RWPE2 (cell line): ENCODE measurements at regions not wholly inside any gene's neighbourhood (a gene's known extent, or its start where the extent isn't known, plus 50 kb on each side); places are given as distances from the start of the nearest gene placed in this dataset.
A peak's percentile ranks its signal among the peaks of the same experiment; 100 is the strongest.
"Not testable (repeated sequence)": the region's sequence is repeated elsewhere in the genome, so short reads cannot be mapped to it uniquely, and the experiment has no call there.

Source experiments
- ATAC-seq: fragments of 200-7000 bp; cut with Tn5 transposase; 3 replicates; pipeline ENCODE4 v1.9.1; 2021; ENCODE audit warnings: low read depth
- DNase-seq: peaks from one replicate; pipeline ENCODE4 v3.0.0-alpha.2; 2020; ENCODE audit warnings: low spot score
- H3K27ac ChIP-seq: fragments of 450-650 bp; 2 replicates; pipeline ENCODE4 v1.5.1; 2017; ENCODE audit warnings: mild to moderate bottlenecking; ENCODE audit not compliant: poor library complexity, severe bottlenecking
- H3K27me3 ChIP-seq: fragments of 250-450 bp; sonication (Bioruptor Pico); 2 replicates; pipeline ENCODE4 v1.5.1; 2021; ENCODE audit warnings: mild to moderate bottlenecking, moderate library complexity; ENCODE audit not compliant: insufficient read depth, poor library complexity, severe bottlenecking
- H3K36me3 ChIP-seq: fragments of 250-450 bp; sonication (Bioruptor Pico); 2 replicates; pipeline ENCODE4 v1.5.1; 2020; ENCODE audit warnings: low read depth, mild to moderate bottlenecking, moderate library complexity
- H3K4me1 ChIP-seq: fragments of 250-450 bp; sonication (Bioruptor Pico); 2 replicates; pipeline ENCODE4 v1.5.1; 2021; ENCODE audit warnings: mild to moderate bottlenecking, moderate library complexity; ENCODE audit not compliant: insufficient read depth, poor library complexity, severe bottlenecking
- H3K4me3 ChIP-seq: fragments of 250-450 bp; sonication (Bioruptor Pico); 2 replicates; pipeline ENCODE4 v1.5.1; 2021; ENCODE audit warnings: mild to moderate bottlenecking, moderate library complexity; ENCODE audit not compliant: severe bottlenecking
- H3K9me3 ChIP-seq: fragments of 250-450 bp; sonication (Bioruptor Pico); 2 replicates; pipeline ENCODE4 v1.5.1; 2021; ENCODE audit warnings: mild to moderate bottlenecking, moderate library complexity; ENCODE audit not compliant: severe bottlenecking
- TF ChIP-seq, protein P1 (sequence below): fragments of 450-650 bp; IDR thresholded peaks from one replicate; pipeline ENCODE4 v1.5.1; 2017; ENCODE audit warnings: mild to moderate bottlenecking, moderate library complexity; ENCODE audit not compliant: poor library complexity, severe bottlenecking

DNA sequence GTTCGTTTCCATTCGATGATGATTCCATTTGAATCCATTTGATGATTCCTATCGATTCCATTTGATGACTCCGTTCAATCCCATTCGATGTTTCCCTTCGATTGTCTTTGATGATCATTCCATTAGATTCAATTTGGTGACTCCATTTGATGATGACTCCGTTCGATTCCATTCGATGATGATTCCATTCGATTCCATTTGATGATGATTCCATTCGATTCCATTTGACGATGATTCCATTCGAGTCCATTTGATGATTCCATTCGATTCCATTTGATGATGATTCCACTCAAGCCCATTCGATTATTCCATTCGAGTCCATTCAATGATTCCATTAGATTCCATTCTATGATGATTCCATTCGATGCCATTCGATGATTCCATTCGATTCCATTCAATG lies 2730.6 kb downstream of the RPIA start:
- H3K27me3 ChIP-seq, H3K4me1 ChIP-seq, H3K4me3 ChIP-seq, H3K27ac ChIP-seq, H3K36me3 ChIP-seq, H3K9me3 ChIP-seq, ATAC-seq, DNase-seq: not testable (repeated sequence)

DNA sequence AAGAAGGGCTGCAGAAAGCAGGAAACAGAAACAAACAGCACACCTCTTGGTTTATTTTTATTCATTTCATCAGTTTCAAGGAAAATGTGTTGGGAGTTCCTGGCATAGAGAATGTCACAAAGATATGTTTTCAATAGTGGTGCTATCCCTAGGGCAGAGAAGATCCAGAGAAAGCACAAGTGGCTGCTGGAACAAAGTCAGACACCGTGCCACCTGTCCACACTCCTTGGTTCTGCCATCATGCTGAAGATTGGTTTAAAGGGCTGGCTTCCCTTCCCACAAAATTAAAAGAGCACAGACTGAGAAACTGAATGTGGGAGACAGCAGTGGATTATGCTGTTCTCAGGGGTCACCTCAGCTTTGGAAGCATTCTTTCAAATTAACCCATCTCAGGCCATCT lies 2735.7 kb downstream of the RPIA start:
- H3K4me3 ChIP-seq, H3K4me1 ChIP-seq, H3K27ac ChIP-seq, ATAC-seq, H3K36me3 ChIP-seq, DNase-seq, H3K9me3 ChIP-seq, H3K27me3 ChIP-seq: not testable (repeated sequence)

DNA sequence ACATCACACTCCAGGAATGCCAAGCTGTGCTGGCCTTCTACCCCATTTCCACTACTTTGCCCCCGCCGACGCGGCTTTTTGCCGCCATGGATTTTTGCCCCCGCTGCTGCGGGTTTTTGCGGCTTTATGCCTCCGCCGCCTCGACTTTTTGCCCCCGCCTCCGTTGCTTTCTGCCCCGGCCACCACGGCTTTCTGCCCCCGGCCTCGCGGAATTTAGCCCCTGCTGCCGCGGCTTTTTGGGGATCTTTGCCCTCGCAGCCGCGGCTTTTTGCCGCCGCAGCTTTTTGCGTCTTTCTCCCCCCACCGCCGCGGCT lies 2750.4 kb downstream of the RPIA start:
- H3K27me3 ChIP-seq = peaks cover 35% of the 10 kb centered on the region
- H3K4me3 ChIP-seq, H3K27ac ChIP-seq, H3K36me3 ChIP-seq, DNase-seq, ATAC-seq, H3K4me1 ChIP-seq, H3K9me3 ChIP-seq: not testable (repeated sequence)

GRCh38 chr2:91442246-91442905 lies 2750.9 kb downstream of the RPIA start:
- no peak overlapping the region for H3K4me3 ChIP-seq
- H3K27ac ChIP-seq = no peak overlapping the region
- H3K27me3 ChIP-seq = peaks cover 31% of the 10 kb centered on the region
- H3K36me3 ChIP-seq = no peaks in the 10 kb centered on the region
- no peaks in the 10 kb centered on the region for H3K9me3 ChIP-seq
- DNase-seq (peak; percentile 59), ATAC-seq (no peak)
- TF ChIP-seq, protein P1, sequence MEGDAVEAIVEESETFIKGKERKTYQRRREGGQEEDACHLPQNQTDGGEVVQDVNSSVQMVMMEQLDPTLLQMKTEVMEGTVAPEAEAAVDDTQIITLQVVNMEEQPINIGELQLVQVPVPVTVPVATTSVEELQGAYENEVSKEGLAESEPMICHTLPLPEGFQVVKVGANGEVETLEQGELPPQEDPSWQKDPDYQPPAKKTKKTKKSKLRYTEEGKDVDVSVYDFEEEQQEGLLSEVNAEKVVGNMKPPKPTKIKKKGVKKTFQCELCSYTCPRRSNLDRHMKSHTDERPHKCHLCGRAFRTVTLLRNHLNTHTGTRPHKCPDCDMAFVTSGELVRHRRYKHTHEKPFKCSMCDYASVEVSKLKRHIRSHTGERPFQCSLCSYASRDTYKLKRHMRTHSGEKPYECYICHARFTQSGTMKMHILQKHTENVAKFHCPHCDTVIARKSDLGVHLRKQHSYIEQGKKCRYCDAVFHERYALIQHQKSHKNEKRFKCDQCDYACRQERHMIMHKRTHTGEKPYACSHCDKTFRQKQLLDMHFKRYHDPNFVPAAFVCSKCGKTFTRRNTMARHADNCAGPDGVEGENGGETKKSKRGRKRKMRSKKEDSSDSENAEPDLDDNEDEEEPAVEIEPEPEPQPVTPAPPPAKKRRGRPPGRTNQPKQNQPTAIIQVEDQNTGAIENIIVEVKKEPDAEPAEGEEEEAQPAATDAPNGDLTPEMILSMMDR = no peak
- H3K4me1 ChIP-seq = no peaks in the 10 kb centered on the region

DNA sequence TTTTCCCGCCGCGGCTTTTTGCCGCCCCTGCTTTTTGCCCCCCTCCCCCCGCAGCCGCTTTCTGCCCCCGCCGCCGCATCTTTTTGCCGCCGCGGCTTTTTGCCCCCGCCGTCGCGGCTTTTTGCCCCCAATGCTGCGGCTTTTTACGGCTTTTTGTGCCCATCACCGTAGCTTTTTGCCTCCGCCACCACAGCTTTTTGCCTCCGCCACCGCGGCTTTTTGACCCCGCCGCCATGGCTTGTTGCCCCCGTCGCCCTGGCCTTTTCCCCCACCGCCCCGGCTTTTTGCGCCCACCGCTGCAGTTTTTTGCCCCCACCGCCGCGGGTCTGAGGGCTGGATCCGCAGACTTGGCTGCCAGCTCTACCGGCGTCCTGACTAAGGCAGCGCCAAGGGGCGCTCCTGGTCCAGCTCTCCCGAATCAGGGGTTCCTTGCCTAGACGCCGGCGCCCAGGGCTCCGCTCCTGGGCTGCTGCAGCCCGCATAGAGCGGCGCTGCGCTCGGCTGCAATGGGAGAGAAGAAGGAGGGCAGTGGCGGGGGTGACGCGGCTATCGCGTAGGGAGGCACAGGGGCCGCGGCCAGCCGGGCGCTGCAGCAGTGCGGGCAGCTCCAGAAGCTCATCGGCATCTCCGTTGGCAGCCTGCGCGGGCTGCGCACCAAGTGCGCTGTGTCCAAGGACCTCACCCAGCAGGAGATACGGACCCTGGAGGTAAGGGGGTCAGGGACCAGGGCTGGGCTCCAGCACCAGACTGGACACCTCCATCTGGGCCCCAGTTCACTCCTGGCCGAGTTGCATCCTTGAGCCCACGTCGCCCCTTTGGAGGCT lies 2751.6 kb downstream of the RPIA start:
- not testable (repeated sequence) for H3K36me3 ChIP-seq, H3K4me1 ChIP-seq, H3K9me3 ChIP-seq, H3K4me3 ChIP-seq, H3K27ac ChIP-seq
- H3K27me3 ChIP-seq = peaks cover 30% of the 10 kb centered on the region
- DNase-seq (peak; percentile 38), ATAC-seq (peak; percentile 61)

GRCh38 chr2:91443730-91444115 lies 2752.2 kb downstream of the RPIA start:
- H3K4me1 ChIP-seq, H3K4me3 ChIP-seq, H3K27ac ChIP-seq, ATAC-seq, H3K36me3 ChIP-seq, H3K9me3 ChIP-seq: not testable (repeated sequence)
- peaks cover 30% of the 10 kb centered on the region for H3K27me3 ChIP-seq
- DNase-seq = peak; percentile 43

DNA sequence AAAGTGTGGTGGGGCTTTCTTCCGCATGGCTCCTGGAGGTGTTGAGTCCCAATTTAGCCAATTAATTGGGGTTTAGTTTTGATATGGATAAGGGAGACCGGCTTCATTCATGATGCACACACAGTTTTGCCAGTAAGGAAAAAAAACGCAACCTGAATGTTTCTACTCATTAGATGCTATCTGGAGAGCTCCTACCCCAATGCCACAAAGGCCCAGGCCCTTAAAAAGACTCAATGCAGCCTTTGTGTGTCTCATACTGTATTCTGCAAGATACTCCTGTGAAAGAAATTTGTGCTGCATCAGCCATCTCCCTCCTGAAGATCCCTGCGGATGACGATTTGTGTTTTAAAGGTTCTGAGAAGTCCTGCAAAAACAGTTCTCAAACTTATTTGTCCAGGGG lies 2754.2 kb downstream of the RPIA start:
- ATAC-seq, H3K4me1 ChIP-seq, DNase-seq, H3K27ac ChIP-seq, H3K9me3 ChIP-seq, H3K36me3 ChIP-seq, H3K4me3 ChIP-seq: not testable (repeated sequence)
- H3K27me3 ChIP-seq = peaks cover 26% of the 10 kb centered on the region

DNA sequence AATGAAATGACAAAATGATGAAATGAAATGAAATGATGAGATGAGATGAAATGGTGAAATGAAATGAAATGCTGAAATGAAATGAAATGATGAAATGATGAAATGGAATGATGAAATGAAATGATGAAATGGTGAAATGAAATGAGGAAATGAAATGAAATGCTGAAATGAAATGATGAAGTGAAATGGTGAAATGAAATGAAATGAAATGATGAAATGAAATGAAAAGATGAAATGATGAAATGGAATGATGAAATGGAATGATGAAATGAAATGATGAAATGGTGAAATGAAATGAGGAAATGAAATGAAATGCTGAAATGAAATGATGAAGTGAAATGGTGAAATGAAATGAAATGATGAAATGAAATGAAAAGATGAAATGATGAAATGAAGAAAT lies 2755.0 kb downstream of the RPIA start:
- not testable (repeated sequence) for H3K36me3 ChIP-seq, H3K4me1 ChIP-seq, DNase-seq, H3K27ac ChIP-seq, H3K4me3 ChIP-seq, ATAC-seq, H3K9me3 ChIP-seq
- peaks cover 23% of the 10 kb centered on the region for H3K27me3 ChIP-seq

- H3K4me1 ChIP-seq, H3K36me3 ChIP-seq, H3K4me3 ChIP-seq, DNase-seq, ATAC-seq, H3K27ac ChIP-seq, H3K9me3 ChIP-seq: not testable (repeated sequence)
- H3K27me3 ChIP-seq = peaks cover 20% of the 10 kb centered on the region
Measured at GRCh38 chr2:91446915-91447314, 2755.4 kb downstream of the RPIA start.

DNA sequence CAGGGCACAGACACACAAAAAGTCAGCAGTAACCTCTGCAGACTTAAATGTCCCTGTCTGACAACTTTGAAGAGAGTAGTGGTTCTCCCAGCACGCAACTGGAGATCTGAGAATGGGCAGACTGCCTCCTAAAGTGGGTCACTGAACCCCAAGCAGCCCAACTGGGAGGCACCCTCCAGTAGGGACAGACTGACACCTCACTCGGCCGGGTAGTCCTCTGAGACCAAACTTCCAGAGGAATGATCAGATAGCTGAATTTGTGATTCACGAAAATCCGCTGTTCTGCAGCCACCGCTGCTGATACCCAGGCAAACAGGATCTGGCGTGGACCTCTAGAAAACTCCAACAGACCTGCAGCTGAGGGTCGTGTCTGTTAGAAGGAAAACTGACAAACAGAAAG lies 2756.0 kb downstream of the RPIA start:
- not testable (repeated sequence) for DNase-seq

GRCh38 chr2:91462292-91462691 lies 2770.8 kb downstream of the RPIA start:
- not testable (repeated sequence) for H3K9me3 ChIP-seq, H3K4me1 ChIP-seq, ATAC-seq, H3K27me3 ChIP-seq, H3K4me3 ChIP-seq, H3K27ac ChIP-seq, H3K36me3 ChIP-seq
- peak; percentile 38 for DNase-seq

More for the DNA sequence above, 2756.0 kb downstream of the RPIA start:
- not testable (repeated sequence) for H3K4me1 ChIP-seq, H3K36me3 ChIP-seq, H3K4me3 ChIP-seq, H3K9me3 ChIP-seq, H3K27ac ChIP-seq, ATAC-seq
- peaks cover 14% of the 10 kb centered on the region for H3K27me3 ChIP-seq
